ENCODE measurements at regions not wholly inside any gene's neighbourhood (a gene's known extent, or its start where the extent isn't known, plus 50 kb on each side); places are given as distances from the start of the nearest gene placed in this dataset.

- 71 to 82% (median 78%) methylated on average over 5 of the region's 5 CpGs for WGBS, 3 donors
- Histone ChIP-seq H3K36me3 (no peaks in the 10 kb centered on the region), H3K4me1 (ENCODE audit: insufficient read depth) (no peaks in the 10 kb centered on the region), H3K27me3 (no peaks in the 10 kb centered on the region), H3K9me3 (no peaks in the 10 kb centered on the region), H3K4me3 (no peak overlapping the region), H3K27ac (no peak overlapping the region)
- DNase-seq, result no peak
- no peak for TF ChIP-seq CTCF (IDR thresholded peaks at IDR 0.05)
- TF ChIP-seq POLR2A (IDR thresholded peaks at IDR 0.05), result no peak
- no peak for TF ChIP-seq EP300 (IDR thresholded peaks at IDR 0.05)
- intact Hi-C loops (cut with DNase I), result no loop called here
These were observed 147.0 kb downstream of the RPAP3 start for GRCh38 chr12:47558625-47559345.

- no peaks in the 10 kb centered on the region for H3K27me3 ChIP-seq
- H3K4me3 ChIP-seq, result no peak overlapping the region
- no peaks in the 10 kb centered on the region for H3K4me1 ChIP-seq (ENCODE audit: insufficient read depth)
- H3K9me3 ChIP-seq, result peaks cover 0 to 3% of the 10 kb centered on the region in 2 donors
- TF ChIP-seq EP300 (IDR thresholded peaks at IDR 0.05) (no peak), POLR2A (IDR thresholded peaks at IDR 0.05) (no peak), CTCF (IDR thresholded peaks at IDR 0.05) (no peak)
- intact Hi-C loops (cut with DNase I), result no loop called here
- DNase-seq, result no peak
- WGBS, 3 donors, result 82 to 90% (median 88%) methylated on average over 5 of the region's 5 CpGs
- no peak overlapping the region for H3K27ac ChIP-seq
- H3K36me3 ChIP-seq, result no peaks in the 10 kb centered on the region
These were observed 148.4 kb downstream of the RPAP3 start for GRCh38 chr12:47557386-47557785.

GRCh38 chr12:47556261-47557030 is 149.4 kb downstream of the RPAP3 start:
- WGBS, 3 donors, result 86 to 88% (median 86%) methylated on average over 4 of the region's 4 CpGs
- DNase-seq, result no peak
- H3K36me3 ChIP-seq, result no peaks in the 10 kb centered on the region
- no peak overlapping the region for H3K4me3 ChIP-seq
- no peak overlapping the region for H3K27ac ChIP-seq
- no peaks in the 10 kb centered on the region for H3K27me3 ChIP-seq
- no peak for TF ChIP-seq EP300 (IDR thresholded peaks at IDR 0.05)
- TF ChIP-seq POLR2A (IDR thresholded peaks at IDR 0.05), result no peak
- no peak for TF ChIP-seq CTCF (IDR thresholded peaks at IDR 0.05)
- intact Hi-C loops (cut with DNase I), result no loop called here
- peaks cover 0 to 3% of the 10 kb centered on the region in 2 donors for H3K9me3 ChIP-seq
- H3K4me1 ChIP-seq (ENCODE audit: insufficient read depth), result no peaks in the 10 kb centered on the region

GRCh38 chr12:47554046-47554653 is 151.7 kb downstream of the RPAP3 start:
- TF ChIP-seq POLR2A (IDR thresholded peaks at IDR 0.05), result no peak
- TF ChIP-seq EP300 (IDR thresholded peaks at IDR 0.05), result no peak
- no peak for TF ChIP-seq CTCF (IDR thresholded peaks at IDR 0.05)
- Histone ChIP-seq H3K4me3 (no peak overlapping the region), H3K4me1 (ENCODE audit: insufficient read depth) (no peaks in the 10 kb centered on the region), H3K27ac (no peak overlapping the region), H3K9me3 (peaks cover 0 to 3% of the 10 kb centered on the region in 2 donors), H3K27me3 (no peaks in the 10 kb centered on the region), H3K36me3 (no peaks in the 10 kb centered on the region)
- intact Hi-C loops (cut with DNase I), result no loop called here
- no peak for DNase-seq
- WGBS, 3 donors, result 80 to 89% (median 87%) methylated on average over 3 of the region's 3 CpGs
